Kidney capillary endothelial cell (primary cell): ENCODE measurements at regions not wholly inside any gene's neighbourhood (a gene's known extent, or its start where the extent isn't known, plus 50 kb on each side); places are given as distances from the start of the nearest gene placed in this dataset.
"Not testable (repeated sequence)": the region's sequence is repeated elsewhere in the genome, so short reads cannot be mapped to it uniquely, and the experiment has no call there.

Experiments used
- DNase-seq: peaks from one replicate; pipeline ENCODE4 v3.0.0-alpha.2; 2018; ENCODE audit warnings: low spot score

DNA sequence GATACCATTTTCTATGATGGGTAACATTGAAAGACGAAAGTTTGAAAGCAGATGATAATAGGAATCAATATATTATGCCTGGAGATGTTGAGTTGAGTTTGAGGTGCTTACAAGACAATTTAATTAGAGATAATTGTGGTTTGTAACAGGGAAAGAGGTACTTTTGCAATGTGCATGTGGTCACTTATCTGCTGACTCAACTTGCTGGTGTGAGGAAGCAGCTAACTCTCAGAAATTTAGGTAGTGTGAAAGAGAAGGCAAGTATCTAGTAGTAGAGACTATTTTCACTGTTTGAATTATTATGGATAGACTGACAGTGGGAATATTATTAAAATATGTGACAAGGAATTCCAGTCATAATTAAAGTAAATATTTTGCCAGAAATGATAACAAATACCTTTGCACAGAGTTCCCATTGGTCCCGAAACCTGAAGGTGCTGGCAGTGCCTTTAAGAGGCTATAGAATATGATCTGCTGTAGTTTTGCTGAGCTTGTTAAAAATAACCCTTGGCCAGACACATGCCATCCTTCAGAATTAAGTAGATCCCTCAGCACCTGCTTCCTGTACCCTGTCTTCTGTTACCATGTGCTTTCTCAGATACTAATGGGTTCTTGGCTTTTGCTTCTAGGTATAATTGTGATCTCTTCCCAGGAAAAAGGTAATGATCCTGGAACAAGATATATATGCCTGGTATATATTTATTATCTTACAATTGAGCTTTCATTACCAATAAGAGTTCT lies 315.9 kb downstream of the BCHE start:
- no peak for DNase-seq

DNA sequence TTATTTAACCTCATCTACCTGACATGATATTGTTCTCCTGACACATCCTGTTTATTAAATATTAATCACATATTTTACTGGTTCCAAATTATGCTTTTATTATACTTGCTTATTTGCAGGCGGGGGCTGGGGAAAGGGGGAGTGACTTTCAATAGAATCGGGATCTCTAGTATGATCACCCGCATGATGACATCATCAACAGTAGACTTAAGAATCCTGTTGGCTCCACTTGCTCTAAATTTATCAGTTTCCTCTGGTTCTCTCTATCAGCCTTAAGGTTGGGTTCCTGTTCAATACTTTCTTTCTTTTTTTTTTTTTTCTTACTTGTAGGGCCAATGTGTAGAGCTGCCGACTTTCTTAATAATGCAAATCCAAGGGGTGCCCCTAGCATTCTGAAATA lies 317.5 kb downstream of the BCHE start:
- no peak for DNase-seq

- no peak for DNase-seq
Observed at GRCh38 chr3:165518346-165518745, 318.9 kb downstream of the BCHE start.

GRCh38 chr3:165513715-165514701 lies 317.8 kb upstream of the SLITRK3 start:
- no peak for DNase-seq

GRCh38 chr3:165507576-165507975 lies 311.4 kb upstream of the SLITRK3 start:
- DNase-seq, result no peak

- no peak for DNase-seq
Observed at GRCh38 chr3:165507060-165507459, 310.9 kb upstream of the SLITRK3 start.

DNA sequence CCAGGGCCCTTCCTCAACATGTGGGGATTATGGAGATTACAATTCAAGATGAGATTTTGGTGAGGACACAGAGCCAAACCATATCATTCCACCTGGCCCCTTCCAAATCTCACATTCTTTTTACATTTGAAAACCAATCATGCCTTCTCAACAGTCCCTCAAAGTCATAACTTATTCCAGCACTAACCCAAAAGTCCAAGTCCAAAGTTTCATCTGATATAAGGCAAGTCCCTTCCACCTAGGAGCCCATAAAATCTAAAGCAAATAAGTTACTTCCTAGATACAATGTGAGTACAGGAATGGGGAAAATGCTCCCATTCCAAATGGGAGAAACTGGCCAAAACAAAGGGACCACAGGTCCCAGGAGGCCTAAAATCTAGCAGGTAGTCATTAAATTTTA lies 309.5 kb upstream of the SLITRK3 start:
- no peak for DNase-seq

GRCh38 chr3:165504554-165504953 lies 308.4 kb upstream of the SLITRK3 start:
- no peak for DNase-seq

GRCh38 chr3:165503825-165504224 lies 307.6 kb upstream of the SLITRK3 start:
- DNase-seq, result no peak

DNA sequence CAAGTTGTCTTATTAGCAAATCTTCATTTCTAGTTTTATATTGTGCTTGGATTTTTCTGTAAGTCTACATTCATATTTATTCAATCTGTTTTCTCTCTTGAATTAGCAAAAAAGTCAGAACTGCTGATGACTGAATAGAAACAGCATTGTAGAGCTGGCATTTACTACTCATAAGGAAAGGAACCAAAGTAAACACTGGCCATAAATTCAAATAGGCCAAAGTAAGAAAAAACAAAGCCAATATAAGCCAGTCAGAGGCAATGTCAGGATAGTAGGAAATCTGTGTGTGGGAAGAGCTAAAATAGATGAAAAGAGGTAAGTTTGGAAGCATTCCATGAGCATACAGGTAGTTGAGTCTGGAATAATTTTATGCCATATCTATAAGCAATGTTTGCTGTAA lies 307.2 kb upstream of the SLITRK3 start:
- DNase-seq, result no peak

DNA sequence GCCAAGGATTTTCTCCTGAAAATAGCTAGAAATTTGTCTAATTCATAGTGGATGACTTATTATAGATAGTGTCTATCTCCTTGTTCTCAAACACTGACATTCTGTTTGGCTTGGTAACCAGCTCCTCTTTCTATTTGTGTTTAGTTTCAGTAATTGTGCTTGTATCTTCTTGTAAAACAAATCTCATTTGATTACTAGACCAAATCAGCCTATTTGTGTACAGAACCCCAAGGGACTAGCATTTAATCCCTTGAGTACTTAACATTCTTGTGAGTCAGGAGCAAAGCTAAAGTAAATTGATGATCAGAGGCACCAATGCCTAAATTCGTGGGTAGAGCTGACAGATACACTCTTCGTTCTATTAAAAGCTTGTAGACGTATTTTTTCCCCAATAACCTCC lies 306.5 kb upstream of the SLITRK3 start:
- no peak for DNase-seq

- DNase-seq, result not testable (repeated sequence)
Observed at GRCh38 chr3:165498742-165499141, 302.6 kb upstream of the SLITRK3 start.

GRCh38 chr3:165491487-165491886 lies 295.3 kb upstream of the SLITRK3 start:
- DNase-seq, result no peak

GRCh38 chr3:165476399-165477060 lies 280.3 kb upstream of the SLITRK3 start:
- no peak for DNase-seq

GRCh38 chr3:165466856-165467255 lies 270.7 kb upstream of the SLITRK3 start:
- DNase-seq, result no peak

DNA sequence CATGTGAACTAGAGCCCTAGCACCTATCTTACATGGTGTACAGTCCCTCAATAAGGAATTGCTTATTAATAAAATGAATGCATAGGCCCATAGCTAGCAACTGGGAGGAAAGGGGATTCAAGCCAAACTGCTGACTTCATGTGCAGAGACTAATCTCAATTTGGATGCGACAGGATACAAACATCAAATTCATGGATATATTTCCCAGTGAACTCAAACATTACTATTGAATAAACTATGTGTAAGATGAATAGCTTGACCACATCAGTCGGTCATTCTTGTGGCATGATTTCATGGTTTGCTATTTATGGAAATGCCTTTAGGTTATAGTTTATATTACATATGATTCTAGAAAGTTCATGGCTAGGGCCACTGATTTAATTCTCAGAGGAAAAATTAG lies 268.6 kb upstream of the SLITRK3 start:
- no peak for DNase-seq

DNA sequence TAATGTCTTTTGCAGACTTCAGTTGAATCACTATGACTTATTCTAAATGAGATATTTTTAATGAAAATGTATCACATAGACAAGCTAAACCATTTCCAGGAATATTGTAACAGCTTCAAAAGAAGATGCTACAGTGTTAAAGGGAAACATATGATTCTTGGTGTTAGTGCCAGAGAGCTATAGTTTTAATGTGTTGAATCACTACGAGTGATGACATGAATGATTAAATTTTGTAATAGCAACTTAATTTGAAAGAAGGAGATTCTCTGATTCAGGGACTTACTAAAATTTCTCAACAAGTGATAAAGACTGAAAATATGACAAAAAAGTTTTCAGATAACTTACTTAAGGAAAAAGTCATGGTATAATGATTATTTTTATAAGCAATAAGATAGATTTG lies 267.3 kb upstream of the SLITRK3 start:
- no peak for DNase-seq

DNA sequence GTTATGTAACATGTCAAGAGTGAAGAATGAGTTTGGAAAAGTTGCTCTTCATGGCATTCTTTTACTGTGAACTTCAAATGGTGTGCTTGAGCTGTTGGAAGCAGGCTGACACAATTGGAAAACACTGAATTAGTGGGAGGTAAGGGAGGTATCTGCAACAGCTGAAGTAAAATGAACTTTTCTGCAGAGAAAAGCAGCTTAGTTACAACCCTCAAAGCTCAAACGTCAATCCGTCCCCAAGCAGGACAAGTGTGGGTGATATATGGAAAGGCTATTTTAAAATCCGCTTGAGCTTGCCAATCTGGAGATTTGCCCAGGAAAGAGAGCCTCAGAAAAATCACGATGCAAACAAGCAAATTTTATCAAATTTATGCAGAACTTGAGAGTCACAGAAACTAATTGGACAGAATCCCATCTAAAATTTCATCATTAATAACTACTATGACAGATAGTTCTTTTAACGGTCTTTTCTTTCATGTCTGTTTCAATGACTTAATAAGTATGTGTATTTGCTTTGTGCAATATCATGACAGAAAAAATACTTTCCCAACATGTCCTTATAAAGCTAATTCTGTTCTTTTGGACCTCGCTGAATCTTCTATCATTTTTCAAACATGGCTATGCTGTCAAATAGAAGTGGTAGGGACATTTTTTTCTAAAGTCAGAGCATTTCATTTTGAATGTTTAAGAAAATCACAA lies 266.6 kb upstream of the SLITRK3 start:
- DNase-seq, result no peak

DNA sequence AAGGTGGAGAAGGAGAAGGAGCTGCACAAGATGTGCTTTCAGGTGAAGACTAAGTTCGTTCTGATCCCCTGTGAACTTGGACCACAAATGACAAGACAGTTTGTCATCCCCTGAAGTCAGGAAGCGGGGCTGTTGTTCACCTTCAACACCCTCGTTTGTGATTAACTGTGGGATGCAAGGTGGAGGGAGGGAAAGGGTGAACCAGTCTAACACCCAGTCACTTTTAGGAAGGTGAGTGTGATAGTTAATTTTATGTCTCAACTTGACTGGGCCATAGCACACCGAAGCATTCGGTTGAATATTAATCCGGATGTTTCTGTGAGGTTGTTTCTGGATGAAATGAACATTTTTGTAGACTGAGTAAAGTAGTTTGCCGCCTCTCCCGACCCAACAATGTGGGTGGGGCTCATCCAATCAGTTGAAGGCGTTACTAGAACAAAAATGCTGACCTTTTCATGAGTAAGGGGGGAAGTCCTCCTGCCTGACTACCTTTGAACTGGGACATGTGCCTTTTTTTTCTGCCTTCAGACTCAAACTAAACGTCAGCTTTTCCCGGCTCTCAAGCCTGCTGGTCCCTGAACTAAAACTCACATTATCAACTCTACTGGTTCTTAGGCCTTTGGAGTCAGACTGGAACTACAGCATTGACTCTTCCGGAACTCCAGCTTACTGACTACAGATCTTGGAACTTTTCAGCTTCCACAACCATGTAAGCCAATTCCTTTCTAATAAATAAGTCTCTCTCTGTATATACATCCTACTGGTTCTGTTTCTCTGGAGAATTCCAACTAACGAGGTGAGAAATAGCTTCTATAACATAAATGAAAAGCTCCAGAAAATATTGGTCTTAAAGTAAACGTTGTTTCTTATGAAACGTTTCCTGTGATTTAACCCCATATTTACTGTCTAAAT lies 264.0 kb upstream of the SLITRK3 start:
- DNase-seq, result no peak

DNA sequence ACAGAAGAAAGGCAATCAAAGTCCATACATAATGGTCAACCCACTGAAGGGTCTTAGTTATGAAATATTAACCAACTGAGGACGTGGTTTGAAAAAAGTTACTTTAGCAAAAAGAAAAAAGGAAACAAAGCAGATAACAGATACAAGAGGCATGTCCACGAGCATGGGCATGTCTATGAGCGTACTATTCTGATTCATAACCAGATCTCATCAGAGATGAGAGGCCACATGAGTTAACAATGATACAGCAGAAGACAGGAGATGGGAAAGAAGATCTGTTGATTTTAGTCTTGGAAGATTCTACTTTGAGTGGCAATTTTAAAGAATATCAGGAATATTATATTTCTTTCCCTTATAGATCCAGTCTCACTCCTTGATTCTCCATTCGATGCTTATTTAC lies 262.9 kb upstream of the SLITRK3 start:
- DNase-seq, result no peak

DNA sequence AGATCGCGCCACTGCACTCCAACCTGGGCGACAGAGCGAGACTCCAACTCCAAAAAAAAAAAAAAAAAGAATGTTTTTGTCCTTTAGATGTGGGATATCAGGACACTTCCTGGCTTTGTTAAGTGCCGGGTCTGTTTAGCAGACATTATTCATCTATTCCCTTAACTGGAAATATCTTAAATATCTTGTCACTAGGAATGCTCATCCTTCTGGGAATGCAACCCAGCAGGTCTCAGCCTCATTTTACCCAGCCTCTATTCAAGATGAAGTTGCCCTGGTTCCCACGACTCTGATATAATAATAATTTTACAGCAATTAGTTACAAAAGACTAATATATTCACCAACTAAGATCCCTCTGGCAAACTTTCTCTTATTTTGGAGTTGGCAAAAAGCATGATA lies 260.9 kb upstream of the SLITRK3 start:
- no peak for DNase-seq
